GM23338 (cell line): ENCODE measurements at regions not wholly inside any gene's neighbourhood (a gene's known extent, or its start where the extent isn't known, plus 50 kb on each side); places are given as distances from the start of the nearest gene placed in this dataset.

Experiments used
- CTCF ChIP-seq, 2 experiments: fragments of 200-600 bp in 1 of 2; sonication (generic) in 1 of 2; conservative IDR thresholded peaks; 2 replicates each; pipeline versions ENCODE4 v1.5.1 to v1.6.1; 2016 to 2017; ENCODE audit warnings: antibody characterized with exemption in 2 of 2, low read depth in 2 of 2, mild to moderate bottlenecking in 2 of 2, moderate library complexity in 1 of 2
- ETS1 ChIP-seq: IDR thresholded peaks from 2 replicates; pipeline ENCODE4 v1.6.1; 2016; ENCODE audit warnings: antibody characterized with exemption
- EZH2 ChIP-seq: fragments of 200-600 bp; sonication (generic); IDR thresholded peaks from one replicate; pipeline ENCODE4 v1.8.0; 2017; ENCODE audit warnings: antibody characterized with exemption, mild to moderate bottlenecking, low read depth; ENCODE audit not compliant: unreplicated experiment
- EZH2phosphoT487 ChIP-seq: fragments of 200-600 bp; sonication (generic); IDR thresholded peaks from one replicate; pipeline ENCODE4 v1.8.1; 2018; ENCODE audit warnings: antibody characterized with exemption; ENCODE audit not compliant: unreplicated experiment
- NANOG ChIP-seq: IDR thresholded peaks from 2 replicates; pipeline ENCODE4 v1.6.1; 2016; ENCODE audit warnings: antibody characterized with exemption, borderline replicate concordance
- POLR2AphosphoS5 ChIP-seq: IDR thresholded peaks from 2 replicates; pipeline ENCODE4 v1.6.1; 2016; ENCODE audit warnings: antibody characterized with exemption, low read depth
- REST ChIP-seq: IDR thresholded peaks from one replicate; pipeline ENCODE4 v1.6.1; 2018; ENCODE audit warnings: antibody characterized with exemption; ENCODE audit not compliant: unreplicated experiment
- ZNF331 ChIP-seq: fragments of 250-450 bp; sonication (Bioruptor Pico); IDR thresholded peaks from 2 replicates; pipeline ENCODE4 v1.5.0; 2020; ENCODE audit warnings: low read depth, mild to moderate bottlenecking, moderate library complexity

- TF ChIP-seq EZH2 (no peak), CTCF (conservative IDR thresholded peaks at IDR 0.05; ENCODE audit: low read depth in 2 of 2) (no peak), EZH2phosphoT487 (no peak), REST (no peak), POLR2AphosphoS5 (no peak), NANOG (no peak), ZNF331 (no peak), ETS1 (no peak)
Observed at GRCh38 chr18:14959550-14959949, 211.6 kb downstream of the ANKRD30B start.
